NCI-H524 treated with DMSO at 0.1 percent for 48 hours (cell line): ENCODE measurements at regions not wholly inside any gene's neighbourhood (a gene's known extent, or its start where the extent isn't known, plus 50 kb on each side); places are given as distances from the start of the nearest gene placed in this dataset.

Source experiments
- DNase-seq: peaks from one replicate; lab custom pipeline; 2025; lab: John Stamatoyannopoulos, UW

GRCh38 chr3:117399311-117400078, 689.9 kb downstream of the TUSC7 start:
- DNase-seq = peak; percentile 52

- DNase-seq = no peak
Measured at GRCh38 chr3:117400303-117400702, 690.7 kb downstream of the TUSC7 start.

DNA sequence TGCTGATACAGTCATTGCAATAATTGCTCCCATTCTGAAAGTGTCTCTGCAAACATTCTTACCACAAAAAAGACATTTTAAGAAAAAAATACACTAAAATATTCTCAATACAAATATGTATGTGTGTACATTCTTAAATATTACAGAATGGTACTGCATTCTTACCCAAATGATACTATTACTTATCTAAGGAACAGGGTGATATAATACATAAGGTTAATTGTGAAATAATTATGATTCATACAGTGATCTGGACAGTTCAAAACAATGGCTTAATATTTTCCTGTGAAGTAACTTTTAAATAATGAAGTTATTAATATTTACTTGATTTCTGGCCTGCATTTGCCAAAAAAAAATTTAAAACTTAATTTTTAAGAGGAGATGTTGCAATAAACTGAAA, 694.6 kb downstream of the TUSC7 start:
- no peak for DNase-seq

DNA sequence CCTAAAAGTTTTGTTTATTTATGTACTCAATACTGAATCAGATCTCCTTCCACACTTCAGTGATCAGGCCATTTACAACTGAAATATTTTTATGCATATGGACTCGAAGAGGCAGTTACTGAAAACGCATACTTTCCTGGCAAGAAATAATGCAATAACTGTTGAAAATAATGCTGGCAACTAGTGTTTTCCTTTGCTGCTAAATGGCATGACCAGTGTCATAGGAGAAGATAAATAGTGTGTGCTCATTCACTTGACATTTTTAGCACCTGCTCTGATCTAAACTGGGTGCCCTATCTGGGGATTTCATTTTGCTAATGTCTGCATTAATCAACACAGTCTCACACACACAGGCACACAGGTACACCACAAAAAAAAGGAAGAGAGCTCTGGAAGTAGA, 695.2 kb downstream of the TUSC7 start:
- DNase-seq = no peak

DNA sequence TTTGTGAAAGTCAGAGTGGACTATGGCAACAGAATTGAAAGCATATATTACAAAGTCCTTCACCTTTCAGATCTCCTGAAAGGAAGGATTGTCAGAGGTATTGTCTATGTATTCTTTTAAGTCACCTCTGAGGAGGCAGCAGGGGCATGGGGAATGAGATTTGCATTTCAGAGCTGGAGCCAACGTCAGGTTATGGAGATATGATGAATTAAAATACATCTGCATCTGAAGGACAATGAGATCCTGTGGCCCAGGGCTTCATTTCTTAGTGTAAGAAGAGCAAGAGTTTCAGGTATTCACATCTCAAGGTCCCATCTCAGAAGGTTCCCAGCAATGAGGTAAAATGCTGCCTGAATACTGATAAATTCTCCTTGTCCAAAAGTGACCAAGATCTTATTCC, 695.8 kb downstream of the TUSC7 start:
- DNase-seq = no peak

DNA sequence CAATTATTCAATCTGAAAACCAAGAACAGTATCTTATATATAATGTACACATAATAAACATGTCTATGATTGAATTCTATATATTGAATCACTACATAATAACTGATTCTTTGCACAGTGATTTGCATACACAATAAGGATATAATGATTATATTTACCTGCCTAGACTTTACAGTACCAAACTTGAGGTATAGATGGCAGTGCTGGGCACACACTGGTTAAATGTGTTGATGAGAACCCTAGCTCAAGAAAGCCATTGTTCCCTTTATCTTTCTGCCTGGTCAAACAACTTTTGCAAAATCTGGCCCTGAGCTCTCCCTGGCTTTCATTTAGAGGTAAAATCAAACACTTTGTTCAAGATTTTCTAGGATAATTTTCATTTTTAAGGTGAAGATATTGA, 697.7 kb downstream of the TUSC7 start:
- DNase-seq = no peak

- no peak for DNase-seq
Measured at GRCh38 chr3:117408811-117409210, 699.2 kb downstream of the TUSC7 start.

GRCh38 chr3:117409256-117409655, 699.7 kb downstream of the TUSC7 start:
- DNase-seq = no peak

GRCh38 chr3:117409701-117410459, 700.3 kb downstream of the TUSC7 start:
- DNase-seq = no peak

DNA sequence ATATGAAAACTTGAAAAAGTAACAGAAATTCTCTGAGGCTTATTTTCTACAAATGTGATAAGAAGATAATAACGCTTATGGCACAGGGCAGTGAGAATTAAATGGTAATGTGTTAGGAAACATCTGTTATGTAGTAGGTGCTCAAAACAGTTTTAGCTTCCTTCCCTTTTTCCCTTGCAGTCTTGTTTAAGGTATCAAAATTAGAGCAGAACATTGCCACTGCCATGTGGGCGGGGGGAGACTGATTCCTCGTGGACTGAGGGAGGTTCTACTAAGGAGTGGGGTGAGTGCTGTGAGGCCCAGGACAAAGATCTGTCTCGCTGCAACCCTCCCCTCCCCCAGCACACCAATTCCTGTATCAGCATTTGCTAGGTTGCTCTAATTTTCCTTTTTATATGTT, 702.4 kb downstream of the TUSC7 start:
- no peak for DNase-seq

- DNase-seq = no peak
Measured at GRCh38 chr3:117417411-117417810, 707.8 kb downstream of the TUSC7 start.

- peak; percentile 100 for DNase-seq
Measured at GRCh38 chr3:117427081-117427480, 717.5 kb downstream of the TUSC7 start.

DNA sequence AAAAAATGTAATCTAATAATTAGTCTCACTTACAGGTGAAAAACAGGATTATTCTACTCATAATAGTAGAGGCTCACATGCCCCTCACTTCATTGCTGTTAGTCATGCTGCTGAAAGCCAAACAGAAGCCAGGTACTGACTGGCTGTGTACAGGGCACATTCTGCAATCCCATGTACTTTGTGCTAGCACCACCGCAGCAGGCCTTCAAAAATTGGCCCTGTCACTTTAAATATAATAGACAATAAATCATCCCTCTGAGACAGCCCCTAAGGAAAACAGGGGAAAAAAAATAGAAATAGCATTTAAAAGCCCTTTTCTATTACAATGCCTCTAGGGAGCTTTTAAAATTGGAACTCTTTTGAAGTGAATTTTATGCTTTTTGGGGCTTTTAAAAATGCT, 723.8 kb downstream of the TUSC7 start:
- DNase-seq = no peak

- DNase-seq = no peak
Measured at GRCh38 chr3:117434661-117435412, 725.3 kb downstream of the TUSC7 start.

- DNase-seq = peak; percentile 58
Measured at GRCh38 chr3:117435506-117435905, 725.9 kb downstream of the TUSC7 start.

- peak; percentile 99 for DNase-seq
Measured at GRCh38 chr3:117439812-117440211, 730.2 kb downstream of the TUSC7 start.

DNA sequence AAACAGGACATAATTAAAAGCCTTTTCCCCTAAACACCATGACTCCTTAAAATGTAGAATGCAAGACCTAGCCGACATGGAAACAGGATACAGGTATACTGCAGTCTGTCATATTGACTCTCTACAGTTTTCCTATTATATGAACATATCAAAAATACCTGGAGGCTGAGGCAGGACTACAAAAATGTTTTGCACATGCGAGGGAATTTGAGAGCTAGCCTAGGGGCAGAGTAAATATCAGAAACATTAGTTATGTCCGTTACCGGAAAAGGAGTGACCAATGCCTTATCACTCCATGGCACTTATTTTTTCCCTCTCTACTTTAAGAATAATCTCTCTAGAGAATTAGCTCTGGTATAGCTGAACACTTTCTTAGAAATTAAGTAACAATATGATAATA, 732.3 kb downstream of the TUSC7 start:
- no peak for DNase-seq

DNA sequence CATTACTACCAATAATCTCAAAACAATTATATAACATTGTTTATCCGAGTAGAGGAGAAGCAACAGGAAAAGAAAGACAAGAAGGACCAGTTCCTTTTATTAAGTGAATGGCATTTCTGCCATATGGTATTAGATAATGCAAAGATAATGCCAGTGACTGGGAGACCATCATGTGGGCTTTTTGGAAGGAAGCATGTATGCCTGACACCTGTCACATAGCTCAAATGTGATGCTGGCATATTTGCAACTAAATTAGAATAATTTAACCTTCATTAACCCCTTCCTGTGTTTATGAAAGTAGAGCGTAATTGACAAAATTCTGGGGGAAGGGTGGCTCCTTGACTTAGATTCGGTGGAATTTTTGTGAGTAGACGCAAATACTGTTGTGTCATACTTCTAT, 733.0 kb downstream of the TUSC7 start:
- DNase-seq = peak; percentile 19

GRCh38 chr3:117443014-117443413, 733.4 kb downstream of the TUSC7 start:
- no peak for DNase-seq

DNA sequence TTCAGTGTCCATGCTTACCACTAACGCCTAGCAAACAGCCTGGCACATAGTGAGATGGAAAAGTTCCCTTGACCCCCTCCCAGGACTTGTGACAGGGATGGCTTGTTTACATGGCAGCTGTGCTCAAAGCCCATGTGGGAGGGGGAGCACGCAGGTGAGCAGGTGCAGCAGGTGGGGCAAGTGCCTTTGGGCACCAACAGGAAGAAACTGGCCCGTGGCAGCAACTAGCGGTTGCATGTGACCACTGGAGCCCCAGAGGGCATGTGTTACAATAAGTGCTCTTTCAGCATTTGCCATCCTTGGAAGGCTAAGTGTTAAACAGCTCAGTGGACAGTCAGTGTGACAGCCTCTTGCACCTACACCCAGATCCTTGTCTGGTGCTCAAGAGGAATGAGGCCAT, 734.6 kb downstream of the TUSC7 start:
- DNase-seq = no peak

DNA sequence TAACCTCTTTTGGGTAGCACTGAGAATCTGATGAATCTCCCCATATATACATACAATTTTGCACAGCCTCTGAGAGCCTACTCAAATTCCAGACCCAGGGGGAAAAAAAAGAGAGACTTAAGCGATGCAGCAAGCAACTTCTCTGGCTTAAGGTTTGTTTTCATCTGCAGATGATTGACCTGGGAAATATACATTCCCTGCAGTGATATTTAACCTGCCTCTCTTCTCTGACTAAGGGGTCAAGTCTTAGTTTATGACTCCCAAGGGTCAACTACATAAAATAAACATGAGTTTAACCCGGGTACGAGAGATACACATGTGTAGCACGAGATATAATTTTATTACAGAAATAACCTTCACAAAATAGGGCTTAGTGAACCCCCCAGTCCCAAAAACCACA, 737.8 kb downstream of the TUSC7 start:
- no peak for DNase-seq

GRCh38 chr3:117450026-117450425, 740.4 kb downstream of the TUSC7 start:
- DNase-seq = no peak

- DNase-seq = peak; percentile 24
Measured at GRCh38 chr3:117454254-117454653, 744.7 kb downstream of the TUSC7 start.
